ENCODE measurements at regions not wholly inside any gene's neighbourhood (a gene's known extent, or its start where the extent isn't known, plus 50 kb on each side); places are given as distances from the start of the nearest gene placed in this dataset.

- DNase-seq = no peak
Measured at GRCh38 chr15:31265090-31265870, 61.4 kb upstream of the KLF13 start.

DNA sequence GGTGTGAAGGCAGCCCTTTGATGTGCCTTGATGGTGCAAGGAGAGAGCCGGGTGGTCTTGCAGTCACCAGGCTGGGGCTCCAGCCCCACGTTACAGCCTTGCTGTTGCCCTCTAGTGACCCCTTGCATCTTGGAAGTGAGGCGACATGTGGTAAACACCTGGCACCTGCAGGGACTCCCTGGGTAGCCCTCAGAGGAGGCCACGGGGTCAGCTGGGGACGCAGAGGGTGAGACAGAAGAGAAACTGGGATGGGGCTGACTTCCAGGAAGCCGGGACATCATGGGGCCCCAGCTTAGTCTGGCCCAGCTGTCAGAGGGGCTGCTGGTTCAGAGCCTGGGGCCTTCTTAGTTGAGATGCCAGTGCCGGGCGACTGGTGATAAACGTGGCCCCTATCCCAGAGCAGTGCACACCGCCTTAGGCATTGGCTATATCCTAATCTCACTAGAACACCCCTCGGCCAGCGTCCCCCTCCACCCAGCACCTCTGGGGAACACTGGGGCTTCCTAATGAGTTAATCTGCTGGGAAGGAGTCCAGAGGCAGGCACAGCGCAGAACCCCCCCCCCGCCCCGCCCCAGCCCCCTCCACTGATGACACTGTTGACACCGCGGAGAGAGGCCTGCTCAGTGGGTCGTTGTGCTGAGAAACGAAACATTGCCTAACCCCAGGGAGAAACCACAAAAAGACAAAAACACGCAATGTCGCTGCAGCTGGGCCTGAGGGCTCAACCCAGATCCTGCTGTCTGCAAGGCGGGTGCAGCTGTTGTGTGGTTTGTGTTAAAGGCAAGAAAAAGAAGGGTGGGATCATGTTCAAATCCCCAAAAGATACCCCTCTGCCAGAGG lies 60.5 kb upstream of the KLF13 start:
- peak; percentile 75 for DNase-seq

DNA sequence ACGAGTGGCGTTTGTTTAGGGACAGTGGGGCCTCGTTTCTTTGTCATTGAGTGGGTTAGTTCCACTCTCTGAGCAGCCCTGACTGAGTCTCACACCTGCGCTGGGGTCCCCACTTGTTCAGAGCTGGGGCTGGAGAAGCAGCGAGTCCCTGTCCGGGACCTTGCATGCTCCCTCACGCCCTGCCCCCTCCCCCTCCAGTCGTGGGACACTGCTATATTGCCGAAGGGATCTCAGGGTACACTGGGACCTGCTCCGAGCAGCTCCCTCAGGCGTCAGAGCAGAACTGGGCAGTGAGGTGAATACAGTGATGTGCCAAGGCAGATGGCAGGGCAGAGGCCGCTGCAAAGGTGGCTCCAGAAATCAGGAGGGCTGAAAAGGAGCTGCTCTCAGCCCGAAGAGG lies 59.9 kb upstream of the KLF13 start:
- no peak for DNase-seq

DNA sequence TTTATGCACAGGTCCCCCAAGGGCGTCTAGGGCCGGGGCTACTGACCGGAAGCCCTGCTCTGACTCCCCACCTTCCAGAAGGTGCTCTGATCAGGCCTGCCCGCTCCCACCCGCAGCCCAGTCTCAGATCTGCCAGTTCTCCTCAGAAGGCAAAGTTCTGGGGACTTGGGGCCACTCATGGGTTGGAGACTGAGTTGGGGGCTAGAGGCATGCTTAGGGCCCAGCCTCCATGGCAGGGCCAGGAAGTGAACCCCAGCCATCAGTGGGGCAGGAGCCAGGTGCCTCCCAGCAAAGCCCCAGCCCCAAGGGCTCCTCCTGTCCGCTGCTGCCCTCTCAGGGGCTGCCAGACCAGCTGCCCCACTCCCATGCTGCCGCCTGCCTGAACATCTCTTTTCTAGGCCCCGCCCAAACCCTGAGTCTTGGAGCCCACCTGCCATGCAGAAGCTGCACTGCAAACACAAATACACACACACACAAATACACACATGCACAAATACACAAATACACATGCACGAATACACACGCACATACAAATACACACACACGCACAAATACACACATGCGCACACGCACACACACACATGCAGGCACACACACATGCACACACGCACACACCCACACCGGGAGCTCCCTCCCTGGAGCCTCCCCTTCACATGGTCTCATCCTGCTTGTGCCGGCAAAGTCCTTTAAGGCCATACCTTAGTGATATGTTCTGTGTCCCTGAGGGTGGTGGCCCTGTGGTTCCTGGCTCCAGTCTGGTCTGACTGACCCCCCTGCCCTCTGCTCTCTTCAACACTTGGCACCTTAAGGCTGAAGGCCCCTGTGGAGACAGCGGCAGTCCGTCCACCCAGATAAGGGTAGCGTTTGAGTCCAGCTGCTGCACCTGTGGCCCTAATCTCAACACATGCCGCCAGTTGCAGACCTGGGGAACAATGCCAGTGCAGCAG lies 59.2 kb upstream of the KLF13 start:
- DNase-seq = no peak

DNA sequence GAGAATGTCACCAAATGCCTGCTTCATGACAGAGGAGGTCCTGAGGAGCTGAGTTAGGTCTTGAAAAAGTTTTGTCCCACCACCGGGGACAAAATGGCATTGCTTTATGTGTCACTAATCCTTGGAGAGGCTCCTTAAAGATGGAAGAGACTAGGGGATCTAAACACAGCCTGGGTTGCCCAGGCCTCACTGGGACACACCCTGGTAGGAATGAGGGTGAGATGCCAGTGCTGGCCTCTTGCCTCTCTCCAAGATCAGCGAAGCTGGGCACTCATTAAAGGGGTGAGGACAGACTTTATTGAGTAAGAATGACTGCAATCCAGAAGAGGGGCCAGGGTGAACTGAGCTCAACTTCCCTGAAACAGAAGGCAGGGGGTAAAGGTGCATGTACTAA lies 58.5 kb upstream of the KLF13 start:
- DNase-seq = no peak

- no peak for DNase-seq
Measured at GRCh38 chr15:31268911-31269784, 57.5 kb upstream of the KLF13 start.

DNA sequence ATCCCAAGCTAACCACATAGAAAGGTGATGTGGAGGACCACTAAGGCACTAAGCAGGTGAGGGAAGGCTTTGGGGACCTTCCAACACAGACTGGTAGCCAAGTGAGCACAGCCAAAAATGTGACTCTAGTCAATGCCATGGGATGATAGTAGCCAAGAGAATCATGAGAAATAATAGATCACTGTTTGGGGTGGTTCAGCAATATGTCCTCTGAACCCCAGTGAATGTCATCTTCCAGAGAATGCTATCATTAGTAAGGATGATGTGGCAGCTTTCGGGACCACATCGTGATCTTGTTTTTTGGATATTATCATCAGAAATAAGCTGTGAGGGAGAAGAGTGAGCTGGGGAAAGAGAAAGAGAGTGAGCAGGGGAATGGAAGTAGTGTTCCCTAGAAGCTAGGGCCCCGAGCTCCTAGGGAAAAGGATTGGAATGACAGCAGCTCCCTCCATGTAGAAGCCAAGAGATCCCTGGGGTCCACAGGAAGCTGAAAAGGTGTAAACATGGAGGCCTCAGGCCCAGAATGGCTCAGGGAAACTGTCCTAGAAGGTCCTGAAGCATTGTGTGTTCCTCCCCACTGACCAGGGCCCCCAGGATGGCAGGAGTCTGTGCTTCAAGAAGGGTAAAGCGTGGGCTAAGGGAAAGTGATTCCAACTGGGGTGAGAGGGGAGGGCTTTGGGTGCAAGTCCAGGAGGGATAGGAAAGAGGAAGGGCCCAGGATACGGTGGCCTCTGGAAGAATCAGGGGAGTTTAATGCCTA lies 56.6 kb upstream of the KLF13 start:
- DNase-seq = no peak

GRCh38 chr15:31270767-31271166 lies 55.9 kb upstream of the KLF13 start:
- DNase-seq = no peak

DNA sequence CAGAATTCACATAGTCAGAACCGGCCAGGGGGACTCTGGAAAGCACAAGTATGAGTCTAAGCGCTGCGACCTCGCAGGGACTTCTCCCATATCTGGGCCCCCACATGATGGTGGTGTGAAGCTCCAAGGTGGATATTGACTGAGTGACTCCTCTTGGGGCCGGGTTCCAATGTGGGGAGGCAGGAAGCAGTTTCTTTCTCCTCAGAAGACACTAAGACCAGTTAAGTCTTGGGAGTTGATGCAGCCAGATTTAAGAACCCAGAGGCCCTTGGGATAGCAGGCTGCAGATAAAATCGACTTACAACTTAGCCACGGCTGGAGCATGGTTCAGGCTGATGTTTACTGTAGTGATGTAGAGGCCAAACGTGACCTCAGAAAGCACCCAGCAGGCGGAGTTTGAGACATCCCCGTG lies 55.4 kb upstream of the KLF13 start:
- DNase-seq = no peak

DNA sequence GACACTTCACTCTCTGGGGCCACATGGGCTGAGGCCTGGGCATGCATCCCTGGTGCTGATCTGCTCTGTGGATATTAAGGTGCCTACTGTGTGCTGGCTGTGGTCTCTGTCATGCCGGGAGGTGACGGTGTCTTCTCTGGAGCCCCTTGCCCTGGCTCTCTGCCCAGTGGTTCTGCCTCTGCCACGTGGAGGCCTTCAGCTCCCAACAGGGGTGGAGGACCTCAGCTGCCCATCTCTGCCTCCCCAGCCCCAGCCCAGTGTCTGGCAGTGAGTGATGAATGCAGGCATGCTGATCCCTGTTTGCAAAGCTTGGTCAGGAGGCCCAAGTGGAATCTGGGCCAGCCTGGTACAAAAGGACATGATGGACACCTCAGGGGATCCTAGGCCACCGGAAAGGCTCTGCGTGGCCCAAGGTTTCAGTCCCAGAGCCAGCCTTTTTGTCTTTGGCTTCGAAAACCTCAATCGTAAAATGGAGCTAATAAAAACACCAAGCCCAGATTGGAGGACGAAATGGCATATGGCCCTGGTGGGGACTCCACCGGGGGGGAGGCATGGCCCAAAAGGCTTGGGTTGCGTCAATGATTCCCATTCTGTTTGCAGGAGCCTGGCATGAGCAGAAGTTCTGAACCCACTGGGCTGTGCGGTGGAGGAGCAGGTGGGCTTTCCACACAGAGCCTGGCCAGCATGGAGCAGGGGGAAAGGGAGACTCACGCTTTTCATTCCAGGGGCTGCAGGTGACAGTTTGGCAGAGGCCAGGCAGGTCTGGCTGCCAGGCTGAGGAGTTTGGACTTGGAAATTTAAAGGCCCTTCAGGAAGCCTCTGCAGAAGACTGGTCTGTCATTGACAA lies 54.7 kb upstream of the KLF13 start:
- no peak for DNase-seq

- DNase-seq = no peak
Measured at GRCh38 chr15:31272558-31273257, 53.9 kb upstream of the KLF13 start.

DNA sequence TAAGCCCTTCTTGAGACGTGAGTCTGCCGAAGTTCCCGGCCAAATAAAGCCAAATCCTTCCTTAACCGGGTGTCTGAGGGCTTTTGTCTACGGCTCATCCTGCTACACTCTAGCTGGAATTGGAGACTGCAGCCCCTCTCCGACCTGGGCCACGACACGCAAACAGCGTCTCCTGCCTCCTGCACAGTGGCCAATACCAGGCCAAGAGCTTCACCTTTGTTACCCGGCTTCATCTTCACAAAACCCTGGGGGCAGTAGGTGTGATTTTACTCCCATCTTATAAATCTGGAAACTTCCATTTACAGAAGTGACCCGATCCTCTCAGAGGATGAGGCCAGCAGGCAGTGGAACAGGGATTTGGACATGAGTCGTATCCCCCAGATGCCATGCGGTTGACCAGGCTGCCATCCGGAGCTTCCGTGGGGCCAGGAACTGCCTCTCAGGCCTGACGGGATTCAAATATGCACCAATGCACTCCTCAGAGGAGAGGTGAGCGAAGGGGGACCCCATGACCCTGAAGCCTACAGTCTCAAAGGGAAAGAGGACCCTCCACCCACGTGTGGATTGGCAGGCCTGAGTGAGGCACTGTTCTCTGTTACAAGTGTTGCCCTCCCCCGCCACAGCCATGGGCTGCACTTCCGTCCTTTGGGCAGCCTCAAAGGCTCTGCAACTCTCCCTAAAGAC lies 53.2 kb upstream of the KLF13 start:
- no peak for DNase-seq

DNA sequence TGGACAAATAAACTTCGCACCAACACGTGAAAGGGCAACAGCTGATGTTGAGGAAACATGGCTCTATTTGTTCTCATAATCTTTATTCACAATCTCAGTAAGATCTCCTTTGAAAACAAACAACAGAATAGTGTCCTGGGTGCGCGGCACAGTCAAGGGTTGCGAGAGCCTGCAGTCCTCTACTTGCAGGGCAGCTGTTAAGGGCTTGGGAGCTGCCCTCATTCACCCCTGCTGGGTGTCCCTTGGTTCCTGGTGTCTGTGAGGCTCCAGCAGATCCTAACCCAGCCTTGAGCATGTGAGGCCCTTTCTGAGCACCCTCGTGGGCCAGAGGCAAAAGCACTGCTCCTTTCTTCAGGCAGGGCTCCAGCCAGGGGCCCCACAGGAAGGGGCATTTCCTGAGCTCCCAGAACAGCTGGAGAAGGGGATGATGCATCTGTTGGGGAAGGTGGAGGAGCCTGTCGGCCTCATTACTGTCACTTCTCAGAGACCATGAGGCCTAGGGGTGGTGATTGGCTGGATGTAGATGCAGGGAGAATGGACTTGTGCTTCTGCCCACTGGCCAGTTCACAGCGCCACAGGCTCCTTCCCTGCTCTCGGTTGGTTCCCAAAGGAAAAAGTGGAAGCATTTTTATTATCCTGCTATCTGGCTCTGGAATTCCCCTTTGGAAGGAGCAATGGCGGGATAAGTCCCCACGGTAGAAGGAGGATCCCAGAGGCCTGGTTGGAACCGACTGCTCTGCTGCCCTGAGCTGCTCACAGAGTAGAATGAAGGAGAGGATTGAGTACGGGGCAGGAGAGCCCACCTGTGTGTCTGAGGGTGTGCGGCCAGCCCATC lies 51.9 kb upstream of the KLF13 start:
- no peak for DNase-seq

- DNase-seq = no peak
Measured at GRCh38 chr15:31275331-31276262, 51.0 kb upstream of the KLF13 start.

DNA sequence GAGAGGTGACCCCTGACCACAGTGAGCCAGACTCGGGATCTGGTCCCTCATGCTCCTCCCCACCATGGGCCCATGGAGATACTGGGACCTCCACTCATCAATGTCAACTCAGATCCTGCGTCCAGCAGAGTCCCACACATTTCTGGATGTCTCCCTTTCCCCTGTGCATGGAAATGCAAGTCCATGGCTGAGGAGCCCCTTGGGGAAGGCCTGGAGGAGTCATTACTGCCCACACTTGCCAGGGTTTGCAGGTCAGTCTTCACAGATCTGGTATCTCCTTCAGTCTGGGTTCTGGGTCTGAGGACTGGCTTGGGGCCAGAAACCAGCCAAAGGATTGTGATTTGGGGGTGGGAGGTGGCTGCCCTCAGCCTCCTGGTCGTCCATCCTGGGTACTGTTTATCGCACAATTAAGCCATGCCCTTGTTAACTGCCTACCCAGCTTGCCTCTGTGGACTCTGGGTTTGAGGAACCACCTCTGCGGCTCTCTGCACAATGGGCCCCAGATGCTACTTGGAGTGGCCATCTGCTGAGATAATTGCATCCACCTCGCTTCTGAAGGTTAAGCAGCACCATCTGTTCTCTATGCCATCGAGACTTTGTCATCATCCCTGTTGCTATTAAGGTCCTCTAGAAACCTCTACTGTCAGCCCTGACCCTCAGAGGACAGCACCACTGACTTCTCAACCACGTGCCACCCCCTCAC lies 49.9 kb upstream of the KLF13 start:
- DNase-seq = no peak
